ENCODE measurements at regions not wholly inside any gene's neighbourhood (a gene's known extent, or its start where the extent isn't known, plus 50 kb on each side); places are given as distances from the start of the nearest gene placed in this dataset.

DNA sequence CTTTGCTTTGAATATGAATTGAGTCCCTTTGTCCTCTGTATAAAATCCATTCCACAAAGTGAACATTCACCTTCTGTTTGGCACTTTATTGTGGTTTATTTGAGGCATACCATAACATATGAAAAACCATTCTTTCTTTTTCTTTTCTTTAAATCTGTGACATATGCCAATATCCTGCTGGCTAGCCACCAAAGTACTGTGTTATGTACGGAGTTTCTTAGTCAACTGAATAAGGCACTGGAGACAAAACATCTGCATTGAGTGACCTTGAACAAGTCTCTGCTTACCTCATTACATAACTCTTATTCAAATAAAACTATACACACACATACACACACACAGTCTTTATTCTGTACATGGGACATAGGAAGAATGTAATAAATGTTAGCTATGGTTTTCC, 872.8 kb downstream of the C4orf33 start:
- no peak overlapping the region for H3K9ac ChIP-seq (ENCODE audit: low read length in 3 of 3)
- H3K9me3 ChIP-seq (ENCODE audit: control insufficient read depth in 2 of 3, insufficient read depth in 1 of 3, low read length in 3 of 3): no peaks in the 10 kb centered on the region
- no peak for FAIRE-seq

DNA sequence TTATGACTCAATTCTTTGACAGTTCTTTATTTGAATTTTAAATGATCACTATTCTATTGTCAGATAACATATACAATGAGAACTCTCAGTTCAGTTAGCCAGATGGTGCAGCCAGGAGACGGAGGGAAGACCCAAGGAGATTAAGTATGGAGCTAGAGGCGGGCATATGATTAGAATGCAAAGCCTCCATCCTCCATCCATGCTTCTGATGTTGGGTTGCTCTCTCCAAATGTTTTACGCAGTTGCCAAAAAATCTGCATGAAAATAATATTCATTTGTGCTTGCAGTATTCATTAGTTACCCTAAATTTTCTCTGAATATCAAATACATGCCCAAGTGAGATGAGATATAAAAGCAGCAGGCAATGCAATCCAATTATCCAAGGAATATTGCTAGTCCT, 874.8 kb downstream of the C4orf33 start:
- intact Hi-C loops (cut with DNase I): no loop called here
- DNase-seq: no peak

More for the DNA sequence above, 872.8 kb downstream of the C4orf33 start:
- Histone ChIP-seq H3K27ac (ENCODE audit: low read depth in 2 of 2, low read length in 2 of 2) (no peak overlapping the region), H3K36me3 (ENCODE audit: control insufficient read depth in 2 of 3, insufficient read depth in 3 of 3, low read length in 3 of 3) (no peaks in the 10 kb centered on the region), H3K4me3 (ENCODE audit: low read length in 3 of 3) (no peak overlapping the region), H3K4me1 (ENCODE audit: control insufficient read depth in 2 of 3, insufficient read depth in 2 of 3, low read depth in 1 of 3, low read length in 3 of 3) (no peaks in the 10 kb centered on the region), H3K27me3 (ENCODE audit: control insufficient read depth, insufficient read depth, low read length) (no peaks in the 10 kb centered on the region)
- TF ChIP-seq CTCF (IDR thresholded peaks at IDR 0.05; ENCODE audit: borderline replicate concordance, extremely low read depth, insufficient read depth): no peak
- intact Hi-C loops (cut with DNase I): no loop called here
- DNase-seq: no peak

DNA sequence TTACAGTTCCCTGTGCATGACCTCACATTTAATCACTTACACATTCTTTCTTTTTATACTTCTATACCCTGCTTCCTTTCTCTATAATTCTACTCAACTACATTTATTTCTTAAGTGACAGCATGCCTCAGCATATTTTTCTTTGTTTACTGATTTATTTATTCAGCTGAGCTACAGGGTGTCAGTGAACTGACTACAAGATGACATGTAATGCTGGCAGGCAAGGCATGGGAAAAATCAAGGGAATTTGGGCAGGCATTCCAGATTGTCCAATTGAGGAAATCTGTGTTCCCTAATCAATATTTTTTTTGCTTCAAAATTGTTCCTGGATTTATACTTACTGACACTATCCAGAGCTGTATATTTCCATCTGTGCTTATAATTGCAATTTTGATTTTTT, 875.5 kb downstream of the C4orf33 start:
- no peak for FAIRE-seq

More for the DNA sequence above, 874.8 kb downstream of the C4orf33 start:
- no peak for TF ChIP-seq CTCF (IDR thresholded peaks at IDR 0.05; ENCODE audit: borderline replicate concordance, extremely low read depth, insufficient read depth)
- FAIRE-seq: no peak
- H3K4me1 ChIP-seq (ENCODE audit: control insufficient read depth in 2 of 3, insufficient read depth in 2 of 3, low read depth in 1 of 3, low read length in 3 of 3): no peaks in the 10 kb centered on the region
- no peaks in the 10 kb centered on the region for H3K9me3 ChIP-seq (ENCODE audit: control insufficient read depth in 2 of 3, insufficient read depth in 1 of 3, low read length in 3 of 3)
- H3K9ac ChIP-seq (ENCODE audit: low read length in 3 of 3): no peak overlapping the region
- H3K27ac ChIP-seq (ENCODE audit: low read depth in 2 of 2, low read length in 2 of 2): no peak overlapping the region
- no peaks in the 10 kb centered on the region for H3K36me3 ChIP-seq (ENCODE audit: control insufficient read depth in 2 of 3, insufficient read depth in 3 of 3, low read length in 3 of 3)
- H3K27me3 ChIP-seq (ENCODE audit: control insufficient read depth, insufficient read depth, low read length): no peaks in the 10 kb centered on the region
- H3K4me3 ChIP-seq (ENCODE audit: low read length in 3 of 3): no peak overlapping the region

More for the DNA sequence above, 875.5 kb downstream of the C4orf33 start:
- no peak overlapping the region for H3K9ac ChIP-seq (ENCODE audit: low read length in 3 of 3)
- DNase-seq: no peak
- no peaks in the 10 kb centered on the region for H3K36me3 ChIP-seq (ENCODE audit: control insufficient read depth in 2 of 3, insufficient read depth in 3 of 3, low read length in 3 of 3)
- intact Hi-C loops (cut with DNase I): no loop called here
- H3K4me1 ChIP-seq (ENCODE audit: control insufficient read depth in 2 of 3, insufficient read depth in 2 of 3, low read depth in 1 of 3, low read length in 3 of 3): no peaks in the 10 kb centered on the region
- no peak overlapping the region for H3K4me3 ChIP-seq (ENCODE audit: low read length in 3 of 3)
- H3K27ac ChIP-seq (ENCODE audit: low read depth in 2 of 2, low read length in 2 of 2): no peak overlapping the region
- no peaks in the 10 kb centered on the region for H3K9me3 ChIP-seq (ENCODE audit: control insufficient read depth in 2 of 3, insufficient read depth in 1 of 3, low read length in 3 of 3)
- TF ChIP-seq CTCF (IDR thresholded peaks at IDR 0.05; ENCODE audit: borderline replicate concordance, extremely low read depth, insufficient read depth): no peak
- no peaks in the 10 kb centered on the region for H3K27me3 ChIP-seq (ENCODE audit: control insufficient read depth, insufficient read depth, low read length)

Measured in kidney (tissue), 13 donors.